WTC11 (cell line): ENCODE measurements at regions not wholly inside any gene's neighbourhood (a gene's known extent, or its start where the extent isn't known, plus 50 kb on each side); places are given as distances from the start of the nearest gene placed in this dataset.
"Not testable (repeated sequence)": the region's sequence is repeated elsewhere in the genome, so short reads cannot be mapped to it uniquely, and the experiment has no call there.

Experiments
- TCF7 ChIP-seq: sonication (generic); formaldehyde crosslinking; IDR thresholded peaks from 2 replicates; pipeline ENCODE4 v1.8.0; 2022; ENCODE audit warnings: mild to moderate bottlenecking, low read depth, missing genetic modification reagents, moderate library complexity
- ZNF396 ChIP-seq: fragments of 250-450 bp; sonication (Bioruptor Pico); IDR thresholded peaks from 2 replicates; pipeline ENCODE4 v1.8.0; 2021; ENCODE audit warnings: mild to moderate bottlenecking, moderate library complexity, borderline replicate concordance
- TF ChIP-seq, protein P1 (sequence below): fragments of 200-600 bp; IDR thresholded peaks from 2 replicates; pipeline ENCODE4 v1.8.0; 2022; ENCODE audit warnings: antibody characterized with exemption
- TF ChIP-seq, protein P2 (sequence below): sonication (generic); formaldehyde crosslinking; IDR thresholded peaks from 2 replicates; pipeline ENCODE4 v1.8.0; 2022; ENCODE audit warnings: mild to moderate bottlenecking, missing genetic modification reagents

DNA sequence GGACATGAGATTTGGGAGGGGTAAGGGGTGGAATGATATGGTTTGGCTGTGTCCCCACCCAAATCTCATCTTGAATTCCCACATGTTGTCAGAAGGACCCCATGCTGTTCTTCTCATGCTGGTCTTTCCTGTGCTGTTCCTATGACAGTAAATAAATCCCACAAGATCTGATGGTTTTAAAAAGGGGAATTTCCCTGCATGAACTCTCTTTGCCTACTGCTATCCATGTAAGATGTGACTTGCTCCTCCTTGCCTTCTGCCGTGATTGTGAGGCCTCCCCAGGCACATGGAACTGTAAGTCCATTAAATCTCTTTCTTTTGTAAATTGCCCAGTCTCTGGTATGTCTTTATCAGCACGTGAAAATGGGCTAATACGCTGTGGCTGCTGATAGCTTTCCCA is 115.8 kb downstream of the ENC1 start:
- TF ChIP-seq ZNF396 (CRISPR knock-in tag); TCF7: not testable (repeated sequence)
- TF ChIP-seq, protein P1, sequence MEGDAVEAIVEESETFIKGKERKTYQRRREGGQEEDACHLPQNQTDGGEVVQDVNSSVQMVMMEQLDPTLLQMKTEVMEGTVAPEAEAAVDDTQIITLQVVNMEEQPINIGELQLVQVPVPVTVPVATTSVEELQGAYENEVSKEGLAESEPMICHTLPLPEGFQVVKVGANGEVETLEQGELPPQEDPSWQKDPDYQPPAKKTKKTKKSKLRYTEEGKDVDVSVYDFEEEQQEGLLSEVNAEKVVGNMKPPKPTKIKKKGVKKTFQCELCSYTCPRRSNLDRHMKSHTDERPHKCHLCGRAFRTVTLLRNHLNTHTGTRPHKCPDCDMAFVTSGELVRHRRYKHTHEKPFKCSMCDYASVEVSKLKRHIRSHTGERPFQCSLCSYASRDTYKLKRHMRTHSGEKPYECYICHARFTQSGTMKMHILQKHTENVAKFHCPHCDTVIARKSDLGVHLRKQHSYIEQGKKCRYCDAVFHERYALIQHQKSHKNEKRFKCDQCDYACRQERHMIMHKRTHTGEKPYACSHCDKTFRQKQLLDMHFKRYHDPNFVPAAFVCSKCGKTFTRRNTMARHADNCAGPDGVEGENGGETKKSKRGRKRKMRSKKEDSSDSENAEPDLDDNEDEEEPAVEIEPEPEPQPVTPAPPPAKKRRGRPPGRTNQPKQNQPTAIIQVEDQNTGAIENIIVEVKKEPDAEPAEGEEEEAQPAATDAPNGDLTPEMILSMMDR = not testable (repeated sequence)
- TF ChIP-seq, protein P2, sequence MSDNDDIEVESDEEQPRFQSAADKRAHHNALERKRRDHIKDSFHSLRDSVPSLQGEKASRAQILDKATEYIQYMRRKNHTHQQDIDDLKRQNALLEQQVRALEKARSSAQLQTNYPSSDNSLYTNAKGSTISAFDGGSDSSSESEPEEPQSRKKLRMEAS (CRISPR knock-in tag) = not testable (repeated sequence)
